IMR-90 (cell line): ENCODE measurements at regions not wholly inside any gene's neighbourhood (a gene's known extent, or its start where the extent isn't known, plus 50 kb on each side); places are given as distances from the start of the nearest gene placed in this dataset.

Experiments
- ATAC-seq: fragments of 200-7000 bp; cut with Tn5 transposase; 2 replicates; pipeline ENCODE4 v1.9.1; 2020; ENCODE audit warnings: low read depth, mild to moderate bottlenecking, moderate library complexity
- BruUV-seq: library from RNA; stranded (reverse); fragments of 400-500 nt; replicated peaks from 2 replicates; lab custom pipeline; 2021; lab: Mats Ljungman, UMichigan
- CTCF ChIA-PET: fragments of 300-600 bp; formaldehyde crosslinking; extraction: SDS; loops from one replicate; lab custom pipeline; 2021; ENCODE audit warnings: antibody characterized with exemption; lab: Yijun Ruan, JAX
- POLR2A ChIA-PET: fragments of 300-600 bp; sonication (Branson Sonifier 250); formaldehyde crosslinking; loops from one replicate; lab custom pipeline; 2022; ENCODE audit warnings: antibody characterized with exemption; ENCODE audit not compliant: unreplicated experiment; lab: Charles Lee
- DNase-seq: peaks from one replicate; pipeline ENCODE4 v3.0.0; 2013
- H2AFZ ChIP-seq: replicated peaks from 2 replicates; pipeline ENCODE3; 2013; ENCODE audit warnings: low read length, mild to moderate bottlenecking; ENCODE audit not compliant: poor library complexity
- H2AK5ac ChIP-seq: 2 replicates; pipeline ENCODE4 v1.6.1; 2013; ENCODE audit warnings: low read depth, low read length, inconsistent platforms
- H2AK9ac ChIP-seq: replicated peaks from 2 replicates; pipeline ENCODE3; 2013; ENCODE audit warnings: mild to moderate bottlenecking, low read depth, low read length, moderate library complexity; ENCODE audit not compliant: poor library complexity
- H2BK120ac ChIP-seq: 2 replicates; pipeline ENCODE4 v1.6.1; 2013; ENCODE audit warnings: low read depth, low read length, inconsistent platforms
- H2BK15ac ChIP-seq: 3 replicates; pipeline ENCODE4 v1.6.1; 2013; ENCODE audit warnings: low read depth, low read length, inconsistent platforms
- H2BK20ac ChIP-seq: 2 replicates; pipeline ENCODE4 v1.6.1; 2013; ENCODE audit warnings: low read depth, mild to moderate bottlenecking, inconsistent platforms, low read length, moderate library complexity
- H2BK5ac ChIP-seq: 2 replicates; pipeline ENCODE4 v1.6.1; 2013; ENCODE audit warnings: mild to moderate bottlenecking, low read depth, low read length, inconsistent platforms; ENCODE audit not compliant: poor library complexity, severe bottlenecking
- H3K14ac ChIP-seq: replicated peaks from 2 replicates; pipeline ENCODE4 v1.6.1; 2013; ENCODE audit warnings: low read depth, low read length, inconsistent platforms
- H3K18ac ChIP-seq: 2 replicates; pipeline ENCODE4 v1.6.1; 2013; ENCODE audit warnings: low read depth, low read length, control low read depth
- H3K23ac ChIP-seq: 2 replicates; pipeline ENCODE4 v1.6.1; 2013; ENCODE audit warnings: low read depth, low read length, inconsistent platforms
- H3K27ac ChIP-seq: 2 replicates; pipeline ENCODE4 v1.5.1; 2013; ENCODE audit warnings: mild to moderate bottlenecking, control low read depth, low read length; ENCODE audit not compliant: insufficient read depth
- H3K27me3 ChIP-seq: 2 replicates; pipeline ENCODE4 v1.6.1; 2013; ENCODE audit warnings: low read length; ENCODE audit not compliant: control insufficient read depth, insufficient read depth
- H3K36me3 ChIP-seq: 2 replicates; pipeline ENCODE4 v1.6.1; 2013; ENCODE audit warnings: low read length, mixed read lengths; ENCODE audit not compliant: control insufficient read depth, insufficient read depth
- H3K4ac ChIP-seq: 2 replicates; pipeline ENCODE4 v1.6.1; 2013; ENCODE audit warnings: low read depth, low read length, inconsistent platforms
- H3K4me1 ChIP-seq: 2 replicates; pipeline ENCODE4 v1.6.1; 2013; ENCODE audit warnings: low read length, mixed read lengths; ENCODE audit not compliant: control insufficient read depth, insufficient read depth
- H3K4me2 ChIP-seq: 2 replicates; pipeline ENCODE4 v1.6.1; 2013; ENCODE audit warnings: low read depth, mild to moderate bottlenecking, control low read depth, low read length, moderate library complexity
- H3K4me3 ChIP-seq: 2 replicates; pipeline ENCODE4 v1.5.1; 2013; ENCODE audit warnings: low read depth, mild to moderate bottlenecking, control low read depth, low read length, moderate library complexity; ENCODE audit not compliant: insufficient read depth
- H3K56ac ChIP-seq: 2 replicates; pipeline ENCODE4 v1.6.1; 2013; ENCODE audit warnings: low read length, inconsistent platforms; ENCODE audit not compliant: insufficient read depth; ENCODE audit errors: extremely low read depth
- H3K79me1 ChIP-seq, 2 experiments: 2 replicates each; pipeline ENCODE4 v1.6.1; 2013; ENCODE audit warnings: low read length in 2 of 2, inconsistent platforms in 1 of 2, low read depth in 1 of 2
- H3K9ac ChIP-seq: 2 replicates; pipeline ENCODE4 v1.6.1; 2013; ENCODE audit warnings: low read depth, low read length, control low read depth
- H3K9me1 ChIP-seq: 2 replicates; pipeline ENCODE4 v1.6.1; 2013; ENCODE audit warnings: low read length, inconsistent platforms; ENCODE audit not compliant: insufficient read depth
- H3K9me3 ChIP-seq: 2 replicates; pipeline ENCODE4 v1.6.1; 2013; ENCODE audit warnings: low read length; ENCODE audit not compliant: control insufficient read depth, insufficient read depth
- H4K20me1 ChIP-seq: 2 replicates; pipeline ENCODE4 v1.6.1; 2013; ENCODE audit warnings: low read length, inconsistent platforms; ENCODE audit not compliant: insufficient read depth
- H4K5ac ChIP-seq: 2 replicates; pipeline ENCODE4 v1.6.1; 2013; ENCODE audit warnings: mild to moderate bottlenecking, low read depth, low read length, control low read depth
- H4K8ac ChIP-seq, 2 experiments: 2 replicates each; pipeline ENCODE4 v1.6.1; 2013; ENCODE audit warnings: low read depth in 2 of 2, low read length in 2 of 2, control low read depth in 1 of 2, inconsistent platforms in 1 of 2
- H4K91ac ChIP-seq: 2 replicates; pipeline ENCODE4 v1.6.1; 2013; ENCODE audit warnings: low read depth, low read length, inconsistent platforms; ENCODE audit not compliant: insufficient read depth
- CHD1 ChIP-seq: IDR thresholded peaks from 2 replicates; pipeline ENCODE4 v1.6.1; 2012; ENCODE audit warnings: low read depth, low read length, improper control_type of control experiment
- CTCF ChIP-seq: conservative IDR thresholded peaks from 2 replicates; pipeline ENCODE4 v1.5.1; 2012; ENCODE audit warnings: mild to moderate bottlenecking, low read depth, low read length, improper control_type of control experiment
- RAD21 ChIP-seq: IDR thresholded peaks from 2 replicates; pipeline ENCODE4 v1.6.1; 2012; ENCODE audit warnings: low read length, improper control_type of control experiment
- SMC3 ChIP-seq: fragments of 150-350 bp; IDR thresholded peaks from 2 replicates; pipeline ENCODE4 v1.6.1; 2016; ENCODE audit warnings: low read depth, mild to moderate bottlenecking, antibody characterized with exemption, low read length, moderate library complexity
- WGBS, 2 experiments: methylation state at CpG; one replicate each; pipeline versions ENCODE4 v1.1.5 to v1.1.7; 2013; ENCODE audit warnings: missing lambda C conversion rate in 2 of 2; ENCODE audit not compliant: insufficient read length in 1 of 2; ENCODE audit errors: extremely low coverage in 2 of 2; 5-methylcytosine and 5-hydroxymethylcytosine counted together
- dilution Hi-C: fragments of 300-500 bp; cut with HindIII; formaldehyde crosslinking; loops from one replicate; pipeline ENCODE4 v1.14.3; 2018; ENCODE audit warnings: low sequenced_read_pairs; ENCODE audit not compliant: unreplicated experiment
- in situ Hi-C: fragments of 300-500 bp; cut with MboI; formaldehyde crosslinking; loops from 3 replicates; pipeline ENCODE4 v1.14.3; 2019; ENCODE audit warnings: low sequenced_read_pairs, inconsistent platforms, mixed read lengths
- intact Hi-C: fragments of 100-400 bp; cut with micrococcal nuclease; formaldehyde crosslinking; loops from 2 replicates; pipeline ENCODE4 v1.10.0; 2022
- TF ChIP-seq, protein P1 (sequence below): fragments of 150-350 bp; IDR thresholded peaks from 2 replicates; pipeline ENCODE4 v1.6.1; 2016; ENCODE audit warnings: low read depth, mild to moderate bottlenecking, low read length, moderate library complexity, borderline replicate concordance

DNA sequence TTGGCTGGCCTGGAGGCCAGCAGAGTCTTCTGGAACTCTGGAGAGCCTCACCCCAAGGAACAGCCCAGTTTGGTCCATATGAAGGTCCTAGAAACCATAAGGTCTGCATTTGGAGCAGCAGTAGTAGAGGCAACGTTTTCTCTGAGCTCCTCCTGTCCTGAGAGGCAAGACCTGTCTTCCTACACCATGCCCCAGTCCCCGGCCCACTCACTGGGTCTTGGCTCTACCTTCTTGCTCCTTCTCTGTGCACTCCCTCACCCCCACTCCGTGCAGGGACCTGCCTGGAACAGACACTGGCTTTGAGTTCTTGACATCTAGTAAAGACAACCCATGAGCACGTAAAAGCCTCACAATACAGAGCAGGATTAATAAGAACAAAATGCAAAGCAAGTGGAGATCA, 76.6 kb downstream of the CHRD start:
- peak overlapping the region; percentile 9 for H2AK9ac ChIP-seq
- intact Hi-C loops: no loop called here
- WGBS, 2 experiments: 60% methylated on average over 1 of the region's 4 CpGs; no CpG with 5 or more reads in 1 of the 2 experiments

More for the DNA sequence above, 76.6 kb downstream of the CHRD start:
- dilution Hi-C loops: no loop called here
- no peak overlapping the region for H3K23ac ChIP-seq
- no peak overlapping the region for H3K4me2 ChIP-seq
- no peak overlapping the region for H4K5ac ChIP-seq
- H2BK120ac ChIP-seq: no peak overlapping the region
- H2AK5ac ChIP-seq: no peak overlapping the region
- no peak overlapping the region for H3K14ac ChIP-seq
- H3K56ac ChIP-seq: no peak overlapping the region
- no peaks in the 10 kb centered on the region for H4K20me1 ChIP-seq
- H3K18ac ChIP-seq: no peak overlapping the region
- DNase-seq: no peak
- CTCF ChIA-PET: no interaction called here
- H2BK20ac ChIP-seq: no peak overlapping the region
- H3K4ac ChIP-seq: no peak overlapping the region
- H2AFZ ChIP-seq: no peak overlapping the region
- H3K9me1 ChIP-seq: no peaks in the 10 kb centered on the region
- H3K9ac ChIP-seq: no peak overlapping the region
- no peaks in the 10 kb centered on the region for H3K79me1 ChIP-seq
- no peak overlapping the region for H3K27ac ChIP-seq
- no peaks in the 10 kb centered on the region for H3K9me3 ChIP-seq
- peaks cover 2% of the 10 kb centered on the region; the same call in 1 of the 2 replicates for H3K4me1 ChIP-seq
- no peak overlapping the region for H2BK15ac ChIP-seq
- in situ Hi-C loops: no loop called here
- no peak for TF ChIP-seq RAD21
- TF ChIP-seq, protein P1, sequence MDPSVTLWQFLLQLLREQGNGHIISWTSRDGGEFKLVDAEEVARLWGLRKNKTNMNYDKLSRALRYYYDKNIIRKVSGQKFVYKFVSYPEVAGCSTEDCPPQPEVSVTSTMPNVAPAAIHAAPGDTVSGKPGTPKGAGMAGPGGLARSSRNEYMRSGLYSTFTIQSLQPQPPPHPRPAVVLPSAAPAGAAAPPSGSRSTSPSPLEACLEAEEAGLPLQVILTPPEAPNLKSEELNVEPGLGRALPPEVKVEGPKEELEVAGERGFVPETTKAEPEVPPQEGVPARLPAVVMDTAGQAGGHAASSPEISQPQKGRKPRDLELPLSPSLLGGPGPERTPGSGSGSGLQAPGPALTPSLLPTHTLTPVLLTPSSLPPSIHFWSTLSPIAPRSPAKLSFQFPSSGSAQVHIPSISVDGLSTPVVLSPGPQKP: no peak
- TF ChIP-seq CHD1: no peak
- no peak for TF ChIP-seq CTCF
- no peak for TF ChIP-seq SMC3
- ATAC-seq: no peak
- BruUV-seq: no TSS peak
- H3K4me3 ChIP-seq: no peak overlapping the region
- peaks cover 21% of the 10 kb centered on the region for H3K27me3 ChIP-seq
- POLR2A ChIA-PET: no interaction called here
- no peak overlapping the region for H4K91ac ChIP-seq
- no peak overlapping the region for H2BK5ac ChIP-seq
- H4K8ac ChIP-seq: no peak overlapping the region
- no peaks in the 10 kb centered on the region for H3K36me3 ChIP-seq
